ENCODE measurements at regions not wholly inside any gene's neighbourhood (a gene's known extent, or its start where the extent isn't known, plus 50 kb on each side); places are given as distances from the start of the nearest gene placed in this dataset.

DNA sequence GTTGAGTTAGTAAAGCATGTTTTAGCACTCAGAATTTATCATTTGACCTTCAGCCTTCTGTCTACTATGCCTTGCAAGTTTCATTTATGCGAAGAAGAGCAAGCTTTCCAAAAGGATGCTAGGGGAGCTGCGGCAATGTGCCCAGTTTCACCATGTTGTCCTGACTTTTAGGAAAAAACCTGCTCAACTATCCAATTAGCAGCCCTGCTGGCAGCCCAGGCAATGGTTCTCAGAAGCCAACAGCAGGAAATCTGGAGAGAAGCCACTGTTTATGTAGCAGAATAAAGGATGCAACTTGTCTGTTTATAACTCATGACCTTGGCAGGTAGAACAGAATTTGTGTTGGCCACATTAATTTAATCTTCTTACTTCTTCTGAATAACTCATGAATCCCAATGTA, 230.8 kb downstream of the ABCC12 start:
- TF ChIP-seq, protein P1, sequence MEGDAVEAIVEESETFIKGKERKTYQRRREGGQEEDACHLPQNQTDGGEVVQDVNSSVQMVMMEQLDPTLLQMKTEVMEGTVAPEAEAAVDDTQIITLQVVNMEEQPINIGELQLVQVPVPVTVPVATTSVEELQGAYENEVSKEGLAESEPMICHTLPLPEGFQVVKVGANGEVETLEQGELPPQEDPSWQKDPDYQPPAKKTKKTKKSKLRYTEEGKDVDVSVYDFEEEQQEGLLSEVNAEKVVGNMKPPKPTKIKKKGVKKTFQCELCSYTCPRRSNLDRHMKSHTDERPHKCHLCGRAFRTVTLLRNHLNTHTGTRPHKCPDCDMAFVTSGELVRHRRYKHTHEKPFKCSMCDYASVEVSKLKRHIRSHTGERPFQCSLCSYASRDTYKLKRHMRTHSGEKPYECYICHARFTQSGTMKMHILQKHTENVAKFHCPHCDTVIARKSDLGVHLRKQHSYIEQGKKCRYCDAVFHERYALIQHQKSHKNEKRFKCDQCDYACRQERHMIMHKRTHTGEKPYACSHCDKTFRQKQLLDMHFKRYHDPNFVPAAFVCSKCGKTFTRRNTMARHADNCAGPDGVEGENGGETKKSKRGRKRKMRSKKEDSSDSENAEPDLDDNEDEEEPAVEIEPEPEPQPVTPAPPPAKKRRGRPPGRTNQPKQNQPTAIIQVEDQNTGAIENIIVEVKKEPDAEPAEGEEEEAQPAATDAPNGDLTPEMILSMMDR (IDR thresholded peaks at IDR 0.05), result no peak
- TF ChIP-seq POLR2A (IDR thresholded peaks at IDR 0.05), result no peak
